ENCODE measurements at regions not wholly inside any gene's neighbourhood (a gene's known extent, or its start where the extent isn't known, plus 50 kb on each side); places are given as distances from the start of the nearest gene placed in this dataset.

DNA sequence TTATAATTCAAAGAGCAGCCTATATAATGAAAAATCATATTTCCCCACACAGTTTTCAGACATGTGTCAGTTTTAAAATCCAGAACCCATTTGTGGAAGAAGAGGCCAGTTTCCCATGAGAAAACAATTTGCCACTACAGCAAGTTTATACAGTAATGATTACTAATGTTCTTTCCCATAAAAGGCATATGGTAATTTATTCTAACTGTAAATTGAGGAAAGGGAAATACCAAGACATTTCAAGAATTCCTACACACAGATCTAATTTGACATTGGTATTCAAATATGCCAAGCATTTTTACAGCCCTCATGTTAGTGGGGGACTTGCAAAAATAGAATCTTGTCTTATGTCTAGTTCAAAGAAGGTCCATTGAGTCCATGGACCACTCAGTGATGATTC is 1368.6 kb downstream of the FSTL5 start:
- Histone ChIP-seq H3K9ac (ENCODE audit: low read length in 2 of 2) (no peak overlapping the region), H3K9me3 (ENCODE audit: control insufficient read depth in 2 of 2, low read length in 2 of 2) (no peaks in the 10 kb centered on the region), H3K27me3 (ENCODE audit: control insufficient read depth in 1 of 2, insufficient read depth in 2 of 2, low read length in 2 of 2) (no peaks in the 10 kb centered on the region), H3K27ac (ENCODE audit: low read length) (no peak overlapping the region), H3K4me1 (ENCODE audit: control insufficient read depth, insufficient read depth, low read length) (no peaks in the 10 kb centered on the region), H3K4me3 (ENCODE audit: low read length in 2 of 2) (no peak overlapping the region), H3K36me3 (ENCODE audit: control insufficient read depth in 2 of 2, insufficient read depth in 2 of 2, low read length in 2 of 2) (no peaks in the 10 kb centered on the region)

DNA sequence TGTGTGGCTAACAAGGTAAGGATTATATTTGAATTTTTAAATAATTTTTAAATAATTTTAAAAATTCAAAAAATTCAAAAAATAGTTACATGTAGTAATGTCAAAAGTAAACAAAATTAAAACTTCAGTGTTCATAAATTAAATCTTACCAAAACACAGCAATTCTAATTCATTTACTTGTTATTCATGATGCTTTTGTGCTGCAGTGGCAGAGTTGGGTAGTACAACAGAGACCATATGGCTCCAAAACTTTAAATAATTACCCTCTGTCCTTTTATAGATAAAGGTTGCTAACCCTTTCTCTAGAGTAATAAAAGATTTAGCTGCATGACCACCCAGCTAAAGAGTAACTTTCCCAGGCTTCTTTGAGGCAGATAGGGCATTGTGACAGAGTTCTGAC is 1355.6 kb downstream of the FSTL5 start:
- Histone ChIP-seq H3K4me1 (ENCODE audit: control insufficient read depth, insufficient read depth, low read length) (no peaks in the 10 kb centered on the region), H3K36me3 (ENCODE audit: control insufficient read depth in 2 of 2, insufficient read depth in 2 of 2, low read length in 2 of 2) (no peaks in the 10 kb centered on the region), H3K9me3 (ENCODE audit: control insufficient read depth in 2 of 2, low read length in 2 of 2) (no peaks in the 10 kb centered on the region), H3K4me3 (ENCODE audit: low read length in 2 of 2) (no peak overlapping the region), H3K9ac (ENCODE audit: low read length in 2 of 2) (no peak overlapping the region), H3K27me3 (ENCODE audit: control insufficient read depth in 1 of 2, insufficient read depth in 2 of 2, low read length in 2 of 2) (no peaks in the 10 kb centered on the region), H3K27ac (ENCODE audit: low read length) (no peak overlapping the region)

DNA sequence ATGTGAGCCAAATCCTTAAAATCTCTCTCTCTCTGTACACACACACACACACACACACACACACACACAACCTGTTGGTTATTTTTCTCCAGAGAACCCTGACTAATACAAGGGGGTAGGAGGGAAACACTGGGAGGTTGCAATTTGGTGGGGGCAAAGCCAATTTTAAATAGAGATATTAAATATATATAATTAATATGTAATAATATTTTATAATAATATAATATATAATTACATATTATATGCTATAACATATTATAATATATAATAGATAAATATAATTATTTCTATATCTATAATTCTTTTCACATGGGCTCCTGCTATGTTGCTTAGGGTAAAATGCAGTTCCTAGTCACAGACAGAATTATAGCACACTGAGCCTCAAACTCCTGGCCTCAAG is 1354.2 kb downstream of the FSTL5 start:
- Histone ChIP-seq H3K9ac (ENCODE audit: low read length in 2 of 2) (no peak overlapping the region), H3K9me3 (ENCODE audit: control insufficient read depth in 2 of 2, low read length in 2 of 2) (no peaks in the 10 kb centered on the region), H3K36me3 (ENCODE audit: control insufficient read depth in 2 of 2, insufficient read depth in 2 of 2, low read length in 2 of 2) (no peaks in the 10 kb centered on the region), H3K4me1 (ENCODE audit: control insufficient read depth, insufficient read depth, low read length) (no peaks in the 10 kb centered on the region), H3K4me3 (ENCODE audit: low read length in 2 of 2) (no peak overlapping the region), H3K27me3 (ENCODE audit: control insufficient read depth in 1 of 2, insufficient read depth in 2 of 2, low read length in 2 of 2) (no peaks in the 10 kb centered on the region), H3K27ac (ENCODE audit: low read length) (no peak overlapping the region)

DNA sequence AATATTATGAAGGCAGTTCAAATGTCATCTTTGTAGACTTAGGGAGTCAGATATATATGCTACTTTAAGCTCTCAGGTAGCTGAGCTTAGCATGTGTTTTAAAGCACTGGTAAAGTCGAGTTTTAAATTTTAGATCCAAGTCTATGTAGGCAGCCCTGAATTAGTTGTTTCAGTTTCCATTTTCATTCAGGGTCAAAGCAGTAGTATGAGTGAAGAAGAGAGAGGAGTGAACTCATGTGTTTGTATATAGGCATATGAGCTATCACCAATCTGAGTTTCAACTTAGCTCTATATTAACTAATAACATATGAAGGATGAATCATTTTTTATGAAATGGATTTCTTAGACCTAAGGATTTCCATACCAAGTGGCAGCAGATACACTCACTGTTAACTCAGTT is 1353.4 kb downstream of the FSTL5 start:
- Histone ChIP-seq H3K27ac (ENCODE audit: low read length) (no peak overlapping the region), H3K9me3 (ENCODE audit: control insufficient read depth in 2 of 2, low read length in 2 of 2) (no peaks in the 10 kb centered on the region), H3K4me3 (ENCODE audit: low read length in 2 of 2) (no peak overlapping the region), H3K36me3 (ENCODE audit: control insufficient read depth in 2 of 2, insufficient read depth in 2 of 2, low read length in 2 of 2) (no peaks in the 10 kb centered on the region), H3K9ac (ENCODE audit: low read length in 2 of 2) (no peak overlapping the region), H3K27me3 (ENCODE audit: control insufficient read depth in 1 of 2, insufficient read depth in 2 of 2, low read length in 2 of 2) (no peaks in the 10 kb centered on the region), H3K4me1 (ENCODE audit: control insufficient read depth, insufficient read depth, low read length) (no peaks in the 10 kb centered on the region)

DNA sequence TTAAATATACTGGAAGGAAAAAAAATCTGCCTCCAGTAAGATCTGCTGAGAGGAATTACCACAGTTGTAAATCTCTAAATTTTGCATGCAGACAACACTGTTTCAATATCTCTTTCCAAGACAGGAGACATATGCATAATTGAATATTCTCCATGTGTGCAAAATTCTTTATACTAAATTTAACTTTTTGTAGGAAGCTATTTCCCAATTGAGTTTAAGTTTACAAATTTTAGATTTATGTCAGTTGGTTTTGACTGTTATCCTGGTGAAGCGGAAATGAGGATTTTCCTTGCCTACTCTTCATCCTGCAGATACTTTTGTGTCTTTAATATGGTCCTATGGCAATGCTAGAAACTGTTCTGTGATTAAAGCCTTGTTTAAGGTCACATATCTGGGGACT is 1352.9 kb downstream of the FSTL5 start:
- Histone ChIP-seq H3K9me3 (ENCODE audit: control insufficient read depth in 2 of 2, low read length in 2 of 2) (no peaks in the 10 kb centered on the region), H3K9ac (ENCODE audit: low read length in 2 of 2) (no peak overlapping the region), H3K36me3 (ENCODE audit: control insufficient read depth in 2 of 2, insufficient read depth in 2 of 2, low read length in 2 of 2) (no peaks in the 10 kb centered on the region), H3K27me3 (ENCODE audit: control insufficient read depth in 1 of 2, insufficient read depth in 2 of 2, low read length in 2 of 2) (no peaks in the 10 kb centered on the region), H3K4me1 (ENCODE audit: control insufficient read depth, insufficient read depth, low read length) (no peaks in the 10 kb centered on the region), H3K4me3 (ENCODE audit: low read length in 2 of 2) (no peak overlapping the region), H3K27ac (ENCODE audit: low read length) (no peak overlapping the region)

DNA sequence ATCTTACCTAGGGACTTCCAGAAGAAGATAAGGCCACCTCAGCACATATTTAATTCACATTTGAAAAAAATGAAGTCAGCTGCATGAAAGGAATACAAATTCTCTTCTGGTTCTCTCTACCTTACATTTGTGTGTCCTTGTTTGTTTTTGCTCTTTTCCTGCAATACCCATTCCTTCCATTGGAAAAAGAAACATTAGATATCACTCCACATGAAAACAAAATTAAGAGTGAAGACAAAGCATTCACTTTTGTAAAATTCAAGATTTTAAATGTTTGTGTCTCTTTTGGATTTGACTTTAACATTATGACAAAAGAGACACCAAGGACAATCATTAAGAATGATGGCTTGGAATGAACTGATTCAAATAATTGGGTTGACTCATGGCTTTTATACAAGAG is 1351.8 kb downstream of the FSTL5 start:
- Histone ChIP-seq H3K9me3 (ENCODE audit: control insufficient read depth in 2 of 2, low read length in 2 of 2) (no peaks in the 10 kb centered on the region), H3K9ac (ENCODE audit: low read length in 2 of 2) (no peak overlapping the region), H3K27me3 (ENCODE audit: control insufficient read depth in 1 of 2, insufficient read depth in 2 of 2, low read length in 2 of 2) (no peaks in the 10 kb centered on the region), H3K27ac (ENCODE audit: low read length) (no peak overlapping the region), H3K36me3 (ENCODE audit: control insufficient read depth in 2 of 2, insufficient read depth in 2 of 2, low read length in 2 of 2) (no peaks in the 10 kb centered on the region), H3K4me1 (ENCODE audit: control insufficient read depth, insufficient read depth, low read length) (no peaks in the 10 kb centered on the region), H3K4me3 (ENCODE audit: low read length in 2 of 2) (no peak overlapping the region)

DNA sequence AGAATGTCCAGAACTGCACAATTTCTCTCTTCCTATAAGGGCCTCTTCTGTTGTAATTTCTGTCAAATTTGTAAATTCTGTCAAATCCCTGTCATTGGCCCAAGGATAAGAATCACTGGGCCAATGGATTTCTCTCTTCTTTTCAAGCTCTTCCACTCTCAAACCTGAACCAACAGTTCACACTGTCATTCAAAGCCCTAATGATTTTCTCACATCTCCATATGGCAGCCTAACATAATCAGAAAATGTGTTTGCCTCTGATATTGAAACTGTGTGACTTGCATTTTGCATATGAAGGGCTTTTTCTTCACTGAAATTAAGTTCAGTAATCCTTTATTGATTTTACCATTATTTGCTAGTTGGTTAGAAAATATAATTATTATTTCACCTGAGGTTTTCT is 1349.1 kb downstream of the FSTL5 start:
- Histone ChIP-seq H3K4me3 (ENCODE audit: low read length in 2 of 2) (no peak overlapping the region), H3K27me3 (ENCODE audit: control insufficient read depth in 1 of 2, insufficient read depth in 2 of 2, low read length in 2 of 2) (no peaks in the 10 kb centered on the region)

DNA sequence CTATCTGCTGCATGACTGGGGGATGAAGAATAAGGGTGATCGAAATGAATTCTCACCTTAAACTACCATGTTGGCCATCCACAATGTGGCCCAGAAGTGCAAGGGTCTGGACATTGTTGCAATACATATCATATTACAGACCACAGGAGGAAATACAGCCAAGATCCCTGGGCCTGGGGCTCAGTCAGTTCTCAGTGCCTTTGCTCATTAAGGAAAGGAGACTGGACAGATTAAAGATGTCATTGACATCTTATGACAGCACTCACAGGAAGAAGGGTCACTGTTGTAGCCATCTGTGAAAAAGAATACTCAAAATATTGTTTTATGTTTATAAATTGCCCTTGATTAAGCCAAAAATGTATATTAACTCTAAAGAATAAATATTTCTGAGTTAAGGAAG is 1345.2 kb downstream of the FSTL5 start:
- Histone ChIP-seq H3K9me3 (ENCODE audit: control insufficient read depth in 2 of 2, low read length in 2 of 2) (no peaks in the 10 kb centered on the region), H3K36me3 (ENCODE audit: control insufficient read depth in 2 of 2, insufficient read depth in 2 of 2, low read length in 2 of 2) (no peaks in the 10 kb centered on the region), H3K9ac (ENCODE audit: low read length in 2 of 2) (no peak overlapping the region), H3K4me1 (ENCODE audit: control insufficient read depth, insufficient read depth, low read length) (no peaks in the 10 kb centered on the region), H3K27me3 (ENCODE audit: control insufficient read depth in 1 of 2, insufficient read depth in 2 of 2, low read length in 2 of 2) (no peaks in the 10 kb centered on the region), H3K27ac (ENCODE audit: low read length) (no peak overlapping the region), H3K4me3 (ENCODE audit: low read length in 2 of 2) (no peak overlapping the region)

More for the DNA sequence above, 1349.1 kb downstream of the FSTL5 start:
- Histone ChIP-seq H3K4me1 (ENCODE audit: control insufficient read depth, insufficient read depth, low read length) (no peaks in the 10 kb centered on the region), H3K9me3 (ENCODE audit: control insufficient read depth in 2 of 2, low read length in 2 of 2) (no peaks in the 10 kb centered on the region), H3K9ac (ENCODE audit: low read length in 2 of 2) (no peak overlapping the region), H3K36me3 (ENCODE audit: control insufficient read depth in 2 of 2, insufficient read depth in 2 of 2, low read length in 2 of 2) (no peaks in the 10 kb centered on the region), H3K27ac (ENCODE audit: low read length) (no peak overlapping the region)

DNA sequence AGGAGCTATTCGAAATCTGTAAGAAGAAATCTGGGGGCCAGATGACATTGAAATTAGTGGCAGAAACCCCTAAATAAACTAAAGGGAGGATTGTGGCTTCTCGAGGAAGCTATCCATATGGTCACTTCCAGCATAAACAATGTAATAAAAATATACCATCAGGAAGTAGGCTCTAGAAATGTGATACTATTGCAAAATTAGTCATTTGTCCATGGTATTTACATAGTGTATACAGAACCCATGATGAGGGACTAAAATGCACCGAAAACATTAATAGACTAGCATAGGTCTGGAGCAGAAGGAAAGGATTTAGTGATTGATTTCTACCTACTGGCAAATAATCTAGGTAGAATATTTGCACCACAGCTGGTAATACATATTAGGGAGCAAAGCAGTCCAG is 1344.0 kb downstream of the FSTL5 start:
- Histone ChIP-seq H3K27me3 (ENCODE audit: control insufficient read depth in 1 of 2, insufficient read depth in 2 of 2, low read length in 2 of 2) (no peaks in the 10 kb centered on the region), H3K36me3 (ENCODE audit: control insufficient read depth in 2 of 2, insufficient read depth in 2 of 2, low read length in 2 of 2) (no peaks in the 10 kb centered on the region), H3K9me3 (ENCODE audit: control insufficient read depth in 2 of 2, low read length in 2 of 2) (no peaks in the 10 kb centered on the region), H3K4me1 (ENCODE audit: control insufficient read depth, insufficient read depth, low read length) (no peaks in the 10 kb centered on the region), H3K9ac (ENCODE audit: low read length in 2 of 2) (no peak overlapping the region), H3K27ac (ENCODE audit: low read length) (no peak overlapping the region), H3K4me3 (ENCODE audit: low read length in 2 of 2) (no peak overlapping the region)

DNA sequence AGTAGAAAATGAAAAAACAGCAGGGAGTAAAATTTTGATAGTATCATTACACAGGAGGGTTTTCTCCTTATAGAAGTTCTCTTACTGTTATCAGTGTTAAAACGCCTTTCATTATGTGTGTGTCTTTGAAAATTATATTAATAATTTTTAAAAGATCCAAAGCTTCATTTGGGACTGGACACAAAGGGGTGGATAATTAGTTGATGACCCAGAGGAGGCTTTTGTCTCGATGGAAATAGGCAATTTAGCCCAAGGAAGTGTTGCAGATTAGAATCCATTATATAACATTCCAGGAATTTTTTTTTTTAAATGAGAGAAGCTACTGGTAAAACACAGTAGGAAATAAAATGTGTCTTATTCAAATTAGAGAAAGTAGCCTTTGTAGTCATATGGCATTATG is 1339.3 kb downstream of the FSTL5 start:
- no peaks in the 10 kb centered on the region for H3K4me1 ChIP-seq (ENCODE audit: control insufficient read depth, insufficient read depth, low read length)
- no peaks in the 10 kb centered on the region for H3K9me3 ChIP-seq (ENCODE audit: control insufficient read depth in 2 of 2, low read length in 2 of 2)
- H3K27ac ChIP-seq (ENCODE audit: low read length): no peak overlapping the region
- no peaks in the 10 kb centered on the region for H3K36me3 ChIP-seq (ENCODE audit: control insufficient read depth in 2 of 2, insufficient read depth in 2 of 2, low read length in 2 of 2)
- H3K27me3 ChIP-seq (ENCODE audit: control insufficient read depth in 1 of 2, insufficient read depth in 2 of 2, low read length in 2 of 2): no peaks in the 10 kb centered on the region
- no peak overlapping the region for H3K4me3 ChIP-seq (ENCODE audit: low read length in 2 of 2)
- H3K9ac ChIP-seq (ENCODE audit: low read length in 2 of 2): no peak overlapping the region

DNA sequence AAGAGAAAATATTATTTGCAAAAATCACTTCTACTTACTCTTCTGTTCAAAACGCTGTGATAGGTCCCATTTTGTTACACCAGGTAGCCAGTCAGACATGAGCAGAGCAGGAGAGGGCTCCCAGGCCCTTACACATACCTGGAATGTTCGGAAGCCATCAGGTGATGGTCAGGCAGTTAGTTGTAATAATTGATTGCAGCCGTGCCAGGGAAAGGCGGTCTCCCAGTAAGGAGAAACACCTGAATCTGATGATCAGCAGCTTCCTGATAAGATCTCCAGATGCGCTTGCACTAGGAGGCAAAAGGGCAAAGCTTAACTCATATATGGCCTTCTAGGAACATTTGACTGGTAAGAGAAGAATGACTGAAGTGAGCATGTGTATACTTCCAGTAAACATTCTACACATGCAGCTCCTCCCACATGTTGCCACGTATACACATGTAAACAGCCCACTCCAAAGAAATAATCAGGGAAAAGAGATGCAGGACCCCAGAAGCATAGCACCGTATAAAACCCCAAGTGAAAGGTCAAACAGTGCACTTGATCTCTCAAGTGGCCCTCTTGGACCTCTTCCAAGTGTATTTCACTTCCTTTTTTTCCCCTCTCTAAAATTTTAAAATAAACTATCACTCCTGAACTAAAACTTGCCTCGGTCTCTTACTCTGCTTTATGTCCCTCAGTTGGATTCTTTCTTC is 1338.0 kb downstream of the FSTL5 start:
- H3K4me1 ChIP-seq (ENCODE audit: control insufficient read depth, insufficient read depth, low read length): no peaks in the 10 kb centered on the region

More for the DNA sequence above, 1338.0 kb downstream of the FSTL5 start:
- Histone ChIP-seq H3K4me3 (ENCODE audit: low read length in 2 of 2) (no peak overlapping the region), H3K36me3 (ENCODE audit: control insufficient read depth in 2 of 2, insufficient read depth in 2 of 2, low read length in 2 of 2) (no peaks in the 10 kb centered on the region), H3K27ac (ENCODE audit: low read length) (no peak overlapping the region), H3K9ac (ENCODE audit: low read length in 2 of 2) (no peak overlapping the region), H3K9me3 (ENCODE audit: control insufficient read depth in 2 of 2, low read length in 2 of 2) (no peaks in the 10 kb centered on the region), H3K27me3 (ENCODE audit: control insufficient read depth in 1 of 2, insufficient read depth in 2 of 2, low read length in 2 of 2) (no peaks in the 10 kb centered on the region)
